ENCODE measurements at regions not wholly inside any gene's neighbourhood (a gene's known extent, or its start where the extent isn't known, plus 50 kb on each side); places are given as distances from the start of the nearest gene placed in this dataset.
"Not testable (repeated sequence)": the region's sequence is repeated elsewhere in the genome, so short reads cannot be mapped to it uniquely, and the experiment has no call there.

GRCh38 chr2:125364192-125364983 lies 1291.6 kb upstream of the GYPC start:
- DNase-seq (ENCODE audit: low read depth in 2 of 2), result no peak

GRCh38 chr2:125364984-125365265 lies 1291.0 kb upstream of the GYPC start:
- no peak for DNase-seq (ENCODE audit: low read depth in 2 of 2)

- DNase-seq (ENCODE audit: low read depth in 2 of 2), result no peak
Measured at GRCh38 chr2:125371867-125372266, 1284.1 kb upstream of the GYPC start.

GRCh38 chr2:125373293-125373692 lies 1282.7 kb upstream of the GYPC start:
- no peak for DNase-seq (ENCODE audit: low read depth in 2 of 2)

GRCh38 chr2:125386074-125386473 lies 1269.9 kb upstream of the GYPC start:
- DNase-seq (ENCODE audit: low read depth in 2 of 2), result no peak

GRCh38 chr2:125397535-125398251 lies 1258.3 kb upstream of the GYPC start:
- no peak for DNase-seq (ENCODE audit: low read depth in 2 of 2)

- DNase-seq (ENCODE audit: low read depth in 2 of 2), result no peak
Measured at GRCh38 chr2:125398738-125399524, 1257.0 kb upstream of the GYPC start.

GRCh38 chr2:125405816-125406215 lies 1250.1 kb upstream of the GYPC start:
- DNase-seq (ENCODE audit: low read depth in 2 of 2), result peak; percentile 84 to 85

GRCh38 chr2:125408874-125409538 lies 1247.0 kb upstream of the GYPC start:
- DNase-seq (ENCODE audit: low read depth in 2 of 2), result no peak

- DNase-seq (ENCODE audit: low read depth in 2 of 2), result no peak
Measured at GRCh38 chr2:125418483-125418882, 1237.5 kb upstream of the GYPC start.

- not testable (repeated sequence) for DNase-seq (ENCODE audit: low read depth in 2 of 2)
Measured at GRCh38 chr2:125422198-125422770, 1233.7 kb upstream of the GYPC start.

GRCh38 chr2:125424266-125424785 lies 1231.6 kb upstream of the GYPC start:
- DNase-seq (ENCODE audit: low read depth in 2 of 2), result no peak

GRCh38 chr2:125427721-125428315 lies 1228.1 kb upstream of the GYPC start:
- DNase-seq (ENCODE audit: low read depth in 2 of 2), result no peak

- no peak for DNase-seq (ENCODE audit: low read depth in 2 of 2)
Measured at GRCh38 chr2:125444106-125444505, 1211.9 kb upstream of the GYPC start.

GRCh38 chr2:125445495-125445894 lies 1210.5 kb upstream of the GYPC start:
- DNase-seq (ENCODE audit: low read depth in 2 of 2), result no peak

- no peak for DNase-seq (ENCODE audit: low read depth in 2 of 2)
Measured at GRCh38 chr2:125450092-125450491, 1205.9 kb upstream of the GYPC start.

GRCh38 chr2:125455110-125455509 lies 1200.8 kb upstream of the GYPC start:
- no peak for DNase-seq (ENCODE audit: low read depth in 2 of 2)

- no peak for DNase-seq (ENCODE audit: low read depth in 2 of 2)
Measured at GRCh38 chr2:125456693-125457363, 1199.1 kb upstream of the GYPC start.

GRCh38 chr2:125471963-125472362 lies 1184.0 kb upstream of the GYPC start:
- no peak for DNase-seq (ENCODE audit: low read depth in 2 of 2)

- no peak for DNase-seq (ENCODE audit: low read depth in 2 of 2)
Measured at GRCh38 chr2:125479143-125479636, 1176.8 kb upstream of the GYPC start.
